ENCODE measurements at regions not wholly inside any gene's neighbourhood (a gene's known extent, or its start where the extent isn't known, plus 50 kb on each side); places are given as distances from the start of the nearest gene placed in this dataset.

GRCh38 chr22:48253136-48253535 is 1490.7 kb downstream of the TBC1D22A start:
- DNase-seq (ENCODE audit: low read depth) = no peak

- DNase-seq (ENCODE audit: low read depth) = no peak
Observed at GRCh38 chr22:48251629-48252028, 1489.2 kb downstream of the TBC1D22A start.

- DNase-seq (ENCODE audit: low read depth) = no peak
Observed at GRCh38 chr22:48250937-48251530, 1488.6 kb downstream of the TBC1D22A start.

- DNase-seq (ENCODE audit: low read depth) = no peak
Observed at GRCh38 chr22:48250286-48250895, 1487.9 kb downstream of the TBC1D22A start.

GRCh38 chr22:48249713-48250268 is 1487.3 kb downstream of the TBC1D22A start:
- DNase-seq (ENCODE audit: low read depth) = no peak

- DNase-seq (ENCODE audit: low read depth) = no peak
Observed at GRCh38 chr22:48248901-48249455, 1486.5 kb downstream of the TBC1D22A start.

- DNase-seq (ENCODE audit: low read depth) = no peak
Observed at GRCh38 chr22:48247829-48248228, 1485.4 kb downstream of the TBC1D22A start.

- DNase-seq (ENCODE audit: low read depth) = no peak
Observed at GRCh38 chr22:48245196-48245485, 1482.7 kb downstream of the TBC1D22A start.

GRCh38 chr22:48244388-48245195 is 1482.1 kb downstream of the TBC1D22A start:
- no peak for DNase-seq (ENCODE audit: low read depth)

- no peak for DNase-seq (ENCODE audit: low read depth)
Observed at GRCh38 chr22:48242461-48242864, 1480.0 kb downstream of the TBC1D22A start.

GRCh38 chr22:48241658-48242057 is 1479.2 kb downstream of the TBC1D22A start:
- no peak for DNase-seq (ENCODE audit: low read depth)

- DNase-seq (ENCODE audit: low read depth) = no peak
Observed at GRCh38 chr22:48240935-48241230, 1478.4 kb downstream of the TBC1D22A start.

- no peak for DNase-seq (ENCODE audit: low read depth)
Observed at GRCh38 chr22:48240148-48240934, 1477.9 kb downstream of the TBC1D22A start.

- no peak for DNase-seq (ENCODE audit: low read depth)
Observed at GRCh38 chr22:48239461-48240147, 1477.2 kb downstream of the TBC1D22A start.

GRCh38 chr22:48238966-48239365 is 1476.5 kb downstream of the TBC1D22A start:
- no peak for DNase-seq (ENCODE audit: low read depth)

GRCh38 chr22:48238284-48238915 is 1476.0 kb downstream of the TBC1D22A start:
- DNase-seq (ENCODE audit: low read depth) = no peak

GRCh38 chr22:48237466-48238283 is 1475.2 kb downstream of the TBC1D22A start:
- DNase-seq (ENCODE audit: low read depth) = no peak

GRCh38 chr22:48236261-48236660 is 1473.8 kb downstream of the TBC1D22A start:
- no peak for DNase-seq (ENCODE audit: low read depth)

GRCh38 chr22:48235744-48236143 is 1473.3 kb downstream of the TBC1D22A start:
- DNase-seq (ENCODE audit: low read depth) = no peak

- no peak for DNase-seq (ENCODE audit: low read depth)
Observed at GRCh38 chr22:48234011-48234410, 1471.6 kb downstream of the TBC1D22A start.
